OCI-LY3 (cell line): ENCODE measurements at regions not wholly inside any gene's neighbourhood (a gene's known extent, or its start where the extent isn't known, plus 50 kb on each side); places are given as distances from the start of the nearest gene placed in this dataset.

ENCODE experiments used
- CTCF ChIP-seq: fragments of 200-600, 300-600 bp; sonication (generic); IDR thresholded peaks from 2 replicates; pipeline ENCODE4 v1.5.1; 2014; ENCODE audit warnings: antibody characterized with exemption, low read length, low read depth
- EZH2phosphoT487 ChIP-seq: fragments of 200-600 bp; shearing (Covaris generic); IDR thresholded peaks from 2 replicates; pipeline ENCODE4 v1.6.1; 2018; ENCODE audit warnings: antibody characterized with exemption, mixed run types, low read depth

- TF ChIP-seq CTCF (no peak), EZH2phosphoT487 (no peak)
Observed at GRCh38 chr10:52454491-52454890, 140.4 kb downstream of the DKK1 start.
